ENCODE measurements at regions not wholly inside any gene's neighbourhood (a gene's known extent, or its start where the extent isn't known, plus 50 kb on each side); places are given as distances from the start of the nearest gene placed in this dataset.

DNA sequence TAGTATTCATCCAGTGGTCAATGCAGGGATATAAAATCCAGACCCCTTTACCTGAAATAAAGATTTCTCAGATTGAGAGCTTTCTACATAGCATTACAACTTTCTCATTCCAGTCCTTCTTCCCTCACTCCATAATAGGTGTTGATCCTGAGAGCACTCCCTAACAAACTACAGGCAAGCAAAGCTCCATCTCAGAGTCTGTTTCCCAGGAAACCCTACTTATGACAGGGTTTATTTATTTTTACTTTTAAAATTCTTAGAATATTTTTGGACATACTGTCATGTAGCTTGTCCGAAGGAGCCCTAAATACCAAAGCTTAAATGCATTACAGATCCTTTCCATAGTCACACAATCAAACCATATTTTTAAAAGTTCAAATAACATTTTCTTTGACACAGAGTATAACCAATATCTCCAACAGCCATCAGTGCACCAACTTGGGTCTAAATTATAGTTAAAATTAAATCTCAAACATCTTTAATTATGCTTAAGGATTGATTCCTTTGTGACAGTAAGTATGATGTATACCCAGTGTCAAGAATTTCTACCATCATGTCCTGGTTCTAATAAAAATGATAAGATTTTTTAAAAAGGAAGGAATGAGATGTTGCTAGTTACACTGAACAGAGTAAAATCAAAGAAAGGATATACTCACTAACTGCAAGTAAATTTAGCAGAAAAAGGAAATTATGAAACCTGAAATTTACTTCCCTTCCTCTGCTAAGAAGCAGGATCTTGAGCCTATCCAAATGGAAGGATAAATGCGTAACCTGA is 580.4 kb upstream of the ADGRL3 start:
- no peaks in the 10 kb centered on the region for H3K27me3 ChIP-seq (ENCODE audit: control insufficient read depth in 2 of 2, insufficient read depth in 2 of 2, low read length in 2 of 2)
- H3K9me1 ChIP-seq (replicated peaks; ENCODE audit: control insufficient read depth, extremely low read depth, insufficient read depth, low read length), result no peaks in the 10 kb centered on the region
- dilution Hi-C loops (cut with MboI; ENCODE audit: extremely low pct_ligation_motif_present, low sequenced_read_pairs), result no loop called here
- no peak overlapping the region for H2AFZ ChIP-seq (ENCODE audit: low read depth, low read length)
- H3K4me1 ChIP-seq (ENCODE audit: control insufficient read depth, extremely low read depth, insufficient read depth, low read length), result no peaks in the 10 kb centered on the region
- no peaks in the 10 kb centered on the region for H4K20me1 ChIP-seq (replicated peaks; ENCODE audit: control insufficient read depth, extremely low read depth, insufficient read depth, low read length)
- H3K79me2 ChIP-seq (ENCODE audit: control insufficient read depth, insufficient read depth, low read length), result no peaks in the 10 kb centered on the region
- ChIA-PET POLR2A (no interaction called here), CTCF (no interaction called here)
- no peak overlapping the region for H3K27ac ChIP-seq (ENCODE audit: insufficient read depth, low read depth, low read length)
- no peaks in the 10 kb centered on the region for H3K36me3 ChIP-seq (ENCODE audit: control insufficient read depth in 2 of 2, extremely low read depth in 1 of 2, insufficient read depth in 2 of 2, low read length in 2 of 2)
- FAIRE-seq, result no peak
- DNase-seq (ENCODE audit: low read depth, low spot score), result no peak
- H3K9ac ChIP-seq (replicated peaks; ENCODE audit: extremely low read depth, insufficient read depth, low read length), result no peak overlapping the region
- H3K4me2 ChIP-seq (ENCODE audit: insufficient read depth, low read length), result no peak overlapping the region
- intact Hi-C loops (cut with micrococcal nuclease), result no loop called here
- H3K4me3 ChIP-seq (replicated peaks in 1 of 3; ENCODE audit: insufficient read depth in 1 of 3, low read depth in 1 of 3, low read length in 3 of 3), result no peak overlapping the region
- TF ChIP-seq EZH2 (IDR thresholded peaks at IDR 0.05; ENCODE audit: borderline replicate concordance, low read depth, low read length, severe bottlenecking) (no peak), POLR2AphosphoS5 (IDR thresholded peaks at IDR 0.05; ENCODE audit: insufficient read depth, low read depth, low read length) (no peak), GATA2 (IDR thresholded peaks at IDR 0.05; ENCODE audit: insufficient read depth, insufficient read length, low read depth, low read length) (no peak), POLR2A (IDR thresholded peaks at IDR 0.05; ENCODE audit: low read depth, low read length) (no peak), FOS (IDR thresholded peaks at IDR 0.05; ENCODE audit: borderline replicate concordance, insufficient read depth, low read length) (no peak), MYC (IDR thresholded peaks at IDR 0.05; ENCODE audit: low read depth, low read length) (no peak), JUN (IDR thresholded peaks at IDR 0.05; ENCODE audit: borderline replicate concordance, insufficient read depth, insufficient read length, low read depth) (no peak)
- TF ChIP-seq, protein P1, sequence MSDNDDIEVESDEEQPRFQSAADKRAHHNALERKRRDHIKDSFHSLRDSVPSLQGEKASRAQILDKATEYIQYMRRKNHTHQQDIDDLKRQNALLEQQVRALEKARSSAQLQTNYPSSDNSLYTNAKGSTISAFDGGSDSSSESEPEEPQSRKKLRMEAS (IDR thresholded peaks at IDR 0.05; ENCODE audit: insufficient read depth, insufficient read length), result no peak
- TF ChIP-seq, protein P2, sequence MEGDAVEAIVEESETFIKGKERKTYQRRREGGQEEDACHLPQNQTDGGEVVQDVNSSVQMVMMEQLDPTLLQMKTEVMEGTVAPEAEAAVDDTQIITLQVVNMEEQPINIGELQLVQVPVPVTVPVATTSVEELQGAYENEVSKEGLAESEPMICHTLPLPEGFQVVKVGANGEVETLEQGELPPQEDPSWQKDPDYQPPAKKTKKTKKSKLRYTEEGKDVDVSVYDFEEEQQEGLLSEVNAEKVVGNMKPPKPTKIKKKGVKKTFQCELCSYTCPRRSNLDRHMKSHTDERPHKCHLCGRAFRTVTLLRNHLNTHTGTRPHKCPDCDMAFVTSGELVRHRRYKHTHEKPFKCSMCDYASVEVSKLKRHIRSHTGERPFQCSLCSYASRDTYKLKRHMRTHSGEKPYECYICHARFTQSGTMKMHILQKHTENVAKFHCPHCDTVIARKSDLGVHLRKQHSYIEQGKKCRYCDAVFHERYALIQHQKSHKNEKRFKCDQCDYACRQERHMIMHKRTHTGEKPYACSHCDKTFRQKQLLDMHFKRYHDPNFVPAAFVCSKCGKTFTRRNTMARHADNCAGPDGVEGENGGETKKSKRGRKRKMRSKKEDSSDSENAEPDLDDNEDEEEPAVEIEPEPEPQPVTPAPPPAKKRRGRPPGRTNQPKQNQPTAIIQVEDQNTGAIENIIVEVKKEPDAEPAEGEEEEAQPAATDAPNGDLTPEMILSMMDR (IDR thresholded peaks at IDR 0.05; ENCODE audit: extremely low read depth in 1 of 2, insufficient read depth in 1 of 2, low read depth in 1 of 2, low read length in 2 of 2), result no peak
- no TSS peak for BruUV-seq (replicated peaks)
- peaks cover 6% of the 10 kb centered on the region for H3K9me3 ChIP-seq (replicated peaks; ENCODE audit: control insufficient read depth, insufficient read depth, low read length)
